ENCODE measurements at regions not wholly inside any gene's neighbourhood (a gene's known extent, or its start where the extent isn't known, plus 50 kb on each side); places are given as distances from the start of the nearest gene placed in this dataset.

- DNase-seq (ENCODE audit: low spot score) (peak; percentile 1), ATAC-seq (peak; percentile 31; the same call in 1 of the 3 replicates)
- Histone ChIP-seq H3K27me3 (ENCODE audit: insufficient read depth) (no peaks in the 10 kb centered on the region), H3K27ac (ENCODE audit: low read depth) (no peak overlapping the region), H3F3A (replicated peaks; ENCODE audit: low read depth) (no peaks in the 10 kb centered on the region), H3K4me2 (peak overlapping the region; percentile 37; the same call in 1 of the 2 replicates), H3K4me3 (no peak overlapping the region), H2AFZ (peak overlapping the region; percentile 94), H4K20me1 (replicated peaks; ENCODE audit: insufficient read depth) (no peaks in the 10 kb centered on the region), H3K79me2 (replicated peaks; ENCODE audit: insufficient read depth) (no peaks in the 10 kb centered on the region), H3K36me3 (ENCODE audit: insufficient read depth) (no peaks in the 10 kb centered on the region), H3K9me2 (ENCODE audit: insufficient read depth) (no peaks in the 10 kb centered on the region), H3K4me1 (ENCODE audit: insufficient read depth) (0 out of 2 replicates have a peak, but pooled peaks cover 8% of the 10 kb centered on the region)
- Mint-ChIP-seq H3K4me3 (no peak overlapping the region), H3K27ac (peak overlapping the region; percentile 42; the same call in 1 of the 2 replicates), H3K36me3 (ENCODE audit: low read depth) (no peaks in the 10 kb centered on the region), H3K4me1 (peaks cover 7% of the 10 kb centered on the region; the same call in 2 of the 3 replicates), H3K27me3 (ENCODE audit: insufficient read depth, low read depth, poor library complexity) (no peaks in the 10 kb centered on the region), H3K9me3 (no peaks in the 10 kb centered on the region)
- TF ChIP-seq ZNF331 (CRISPR knock-in tag; IDR thresholded peaks at IDR 0.05; ENCODE audit: low read depth): no peak
- no peak for TF ChIP-seq EZH2phosphoT487 (IDR thresholded peaks at IDR 0.05; ENCODE audit: unreplicated experiment)
- TF ChIP-seq EZH2 (IDR thresholded peaks at IDR 0.05; ENCODE audit: low read depth, unreplicated experiment): no peak
- no peak for TF ChIP-seq POLR2AphosphoS5 (IDR thresholded peaks at IDR 0.05; ENCODE audit: low read depth)
- no peak for TF ChIP-seq ZNF114 (CRISPR knock-in tag; IDR thresholded peaks at IDR 0.05)
- no peak for TF ChIP-seq CREB1 (CRISPR knock-in tag; IDR thresholded peaks at IDR 0.05; ENCODE audit: low read depth)
- TF ChIP-seq NANOG (IDR thresholded peaks at IDR 0.05; ENCODE audit: borderline replicate concordance): no peak
- no peak for TF ChIP-seq JUNB (IDR thresholded peaks at IDR 0.05; ENCODE audit: unreplicated experiment)
Observed at GRCh38 chr4:96703265-96703664, 863.4 kb downstream of the PDHA2 start.

GRCh38 chr4:96708766-96709165 is 868.9 kb downstream of the PDHA2 start:
- Mint-ChIP-seq H3K27me3 (ENCODE audit: insufficient read depth, low read depth, poor library complexity) (no peaks in the 10 kb centered on the region), H3K4me1 (peaks cover 3% of the 10 kb centered on the region; the same call in 2 of the 3 replicates), H3K4me3 (no peak overlapping the region), H3K27ac (no peak overlapping the region), H3K9me3 (no peaks in the 10 kb centered on the region), H3K36me3 (ENCODE audit: low read depth) (no peaks in the 10 kb centered on the region)
- no peaks in the 10 kb centered on the region for H3K27me3 ChIP-seq (ENCODE audit: insufficient read depth)
- H3K4me3 ChIP-seq: no peak overlapping the region
- H3K4me2 ChIP-seq: no peak overlapping the region
- no peak overlapping the region for H2AFZ ChIP-seq
- H3K79me2 ChIP-seq (replicated peaks; ENCODE audit: insufficient read depth): no peaks in the 10 kb centered on the region
- H3K36me3 ChIP-seq (ENCODE audit: insufficient read depth): no peaks in the 10 kb centered on the region
- H3K4me1 ChIP-seq (ENCODE audit: insufficient read depth): no peaks in the 10 kb centered on the region
- H3K27ac ChIP-seq (ENCODE audit: low read depth): no peak overlapping the region
- no peaks in the 10 kb centered on the region for H4K20me1 ChIP-seq (replicated peaks; ENCODE audit: insufficient read depth)
- no peak for DNase-seq (ENCODE audit: low spot score)
- H3K9me2 ChIP-seq (ENCODE audit: insufficient read depth): no peaks in the 10 kb centered on the region
- H3F3A ChIP-seq (replicated peaks; ENCODE audit: low read depth): no peaks in the 10 kb centered on the region
- no peak for ATAC-seq
- TF ChIP-seq ETS1 (IDR thresholded peaks at IDR 0.05) (no peak), JUNB (IDR thresholded peaks at IDR 0.05; ENCODE audit: unreplicated experiment) (no peak), ZNF331 (CRISPR knock-in tag; IDR thresholded peaks at IDR 0.05; ENCODE audit: low read depth) (no peak), STAT1 (IDR thresholded peaks at IDR 0.05; ENCODE audit: unreplicated experiment) (no peak), ZNF114 (CRISPR knock-in tag; IDR thresholded peaks at IDR 0.05) (no peak), POLR2AphosphoS5 (IDR thresholded peaks at IDR 0.05; ENCODE audit: low read depth) (no peak), CREB1 (CRISPR knock-in tag; IDR thresholded peaks at IDR 0.05; ENCODE audit: low read depth) (no peak), ZNF462 (CRISPR knock-in tag; IDR thresholded peaks at IDR 0.05) (no peak), EZH2phosphoT487 (IDR thresholded peaks at IDR 0.05; ENCODE audit: unreplicated experiment) (no peak)

All from GM23338 (cell line).